HG03469 (cell line): ENCODE measurements at regions not wholly inside any gene's neighbourhood (a gene's known extent, or its start where the extent isn't known, plus 50 kb on each side); places are given as distances from the start of the nearest gene placed in this dataset.

ENCODE experiments used
- ATAC-seq: cut with Tn5 transposase; IDR thresholded peaks from one replicate; pipeline ENCODE4 v1.9.1; 2021; ENCODE audit warnings: mild to moderate bottlenecking, moderate library complexity, moderate number of reproducible peaks; ENCODE audit not compliant: unreplicated experiment

DNA sequence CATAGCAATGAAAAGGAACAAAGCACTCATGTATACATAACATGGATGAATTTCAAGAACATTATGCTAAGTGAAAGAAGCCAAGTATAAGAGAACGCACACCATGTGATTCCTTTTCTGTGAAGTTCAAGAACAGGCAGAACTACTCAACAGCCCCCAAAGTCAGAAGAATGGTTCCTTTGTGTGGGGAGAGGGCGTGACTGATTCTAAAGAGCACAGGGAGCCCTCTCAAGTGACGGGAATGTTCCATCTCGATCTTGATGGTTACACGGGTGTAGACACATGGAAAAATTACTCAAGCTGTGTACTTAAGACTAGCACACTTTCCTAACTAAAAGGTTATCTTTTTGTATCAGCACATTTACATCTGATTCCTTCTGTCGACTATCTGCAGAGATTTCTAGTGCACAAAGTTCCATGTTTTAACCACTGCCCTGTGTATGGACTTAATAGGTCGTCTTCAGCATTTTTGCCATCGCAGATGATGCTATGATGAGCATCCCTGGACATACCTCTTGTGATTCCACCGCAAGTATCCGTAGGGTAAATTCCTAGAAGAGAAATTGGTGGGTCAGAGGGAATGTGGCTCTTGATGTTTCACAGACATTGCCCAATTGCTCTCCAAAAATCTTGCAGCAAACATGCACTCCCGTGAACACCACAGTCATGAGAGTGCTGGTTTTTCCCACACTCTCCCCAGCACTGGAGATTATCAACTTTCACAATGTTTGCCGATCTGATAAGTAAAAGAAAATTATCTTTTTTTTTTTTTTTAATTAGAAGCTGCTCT is 279.3 kb downstream of the BMP7 start:
- no peak for ATAC-seq

DNA sequence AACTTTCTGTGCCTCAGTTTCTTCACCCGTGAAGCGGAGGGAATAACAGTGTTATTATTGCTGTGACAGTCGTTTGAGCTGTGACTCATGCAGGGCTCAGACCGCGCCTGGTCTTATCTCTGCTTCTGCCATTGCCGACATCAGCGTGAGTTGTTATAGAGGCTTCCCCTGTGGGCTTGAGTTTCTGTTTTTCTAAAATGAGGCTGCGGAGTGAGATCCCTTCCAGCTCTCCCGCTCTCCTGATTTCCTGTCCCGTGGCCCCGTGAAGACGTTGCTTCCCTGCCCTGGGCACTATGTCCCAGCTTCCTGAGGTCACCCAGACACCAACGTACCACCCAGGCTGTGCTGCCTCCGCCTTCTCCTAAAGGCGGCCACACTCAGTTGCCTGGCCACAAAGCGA is 278.5 kb downstream of the BMP7 start:
- no peak for ATAC-seq

DNA sequence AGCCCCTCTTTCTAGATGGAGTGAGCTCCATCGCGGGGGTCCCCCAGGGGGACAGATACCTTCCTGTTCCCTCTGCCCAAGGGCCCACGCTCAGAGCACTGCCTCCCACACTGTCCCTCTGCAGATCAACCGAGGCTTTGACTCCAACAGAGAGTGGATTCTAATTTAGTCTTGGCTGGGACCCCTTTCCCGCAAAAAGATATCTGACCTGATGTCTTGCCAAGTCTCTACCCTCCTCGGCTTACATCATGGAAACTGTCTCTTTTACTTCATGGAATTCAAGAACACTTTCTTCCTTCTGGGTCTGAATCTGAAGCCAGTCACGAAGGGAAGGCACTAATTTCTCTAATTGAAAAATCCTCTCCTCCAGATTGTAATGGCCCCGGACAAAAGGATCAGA is 278.0 kb downstream of the BMP7 start:
- no peak for ATAC-seq

DNA sequence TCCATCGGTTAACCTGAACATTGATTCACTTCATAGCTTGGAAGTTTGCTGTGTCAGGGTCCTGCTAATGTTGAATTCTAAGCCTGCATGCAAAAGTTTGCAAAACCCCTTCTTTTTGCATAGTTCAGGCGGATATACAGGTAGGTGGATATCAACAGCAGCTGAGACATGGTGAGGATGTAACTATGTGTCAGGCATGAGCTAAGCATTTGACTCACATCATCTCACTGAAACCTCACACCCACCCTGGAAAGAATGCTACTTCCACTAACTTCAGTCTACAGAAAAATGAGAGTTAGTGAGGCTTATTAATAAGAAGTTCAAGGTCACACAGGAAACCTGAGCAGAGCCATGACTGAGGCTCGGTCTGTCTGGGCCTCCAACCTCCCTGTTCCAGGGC is 276.9 kb downstream of the BMP7 start:
- no peak for ATAC-seq

DNA sequence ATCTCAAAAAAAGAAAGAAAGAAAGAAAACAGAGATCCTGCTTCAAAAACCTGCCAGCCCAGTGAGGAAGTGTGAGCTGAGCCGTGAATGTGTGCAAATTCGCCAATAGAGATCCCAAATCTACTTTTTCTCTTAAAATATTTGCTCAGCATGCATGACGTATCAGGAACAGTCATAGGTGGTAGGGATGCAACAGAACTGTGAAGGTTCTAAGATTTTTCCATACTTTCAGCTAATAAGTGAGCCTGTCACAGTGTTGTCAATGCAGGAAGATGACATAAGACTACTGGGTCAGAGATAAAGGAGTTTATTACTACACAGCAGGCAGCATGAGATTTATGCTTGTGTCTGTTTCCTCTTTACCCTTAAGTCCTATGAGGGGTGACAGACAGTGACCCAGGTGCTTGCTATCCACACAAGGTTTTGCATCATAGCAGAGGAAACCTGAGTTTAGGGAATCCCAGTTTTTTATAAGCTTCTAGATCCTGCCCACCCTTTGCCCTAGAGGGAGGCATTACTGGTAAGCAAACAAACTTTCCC is 273.4 kb downstream of the BMP7 start:
- no peak for ATAC-seq

DNA sequence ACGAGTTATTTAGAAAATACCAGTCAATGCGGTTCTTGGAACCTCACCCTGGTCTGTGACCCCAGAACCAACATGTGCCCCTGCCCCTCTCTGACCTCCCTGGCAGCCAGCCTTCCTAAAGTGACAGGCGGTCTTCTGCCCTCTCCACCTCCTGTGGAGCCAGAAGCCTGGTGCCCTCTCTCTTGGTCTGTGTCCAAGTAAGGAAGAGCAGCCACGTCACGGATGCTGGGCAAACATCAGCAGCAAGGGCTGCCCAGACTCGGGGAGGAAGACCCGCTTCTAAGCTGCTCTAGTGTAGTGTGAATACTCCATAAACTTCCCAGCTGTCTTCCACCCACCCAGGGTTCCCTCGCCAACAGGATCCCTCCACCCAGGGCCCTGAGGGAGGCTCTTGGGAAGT is 272.4 kb downstream of the BMP7 start:
- no peak for ATAC-seq

DNA sequence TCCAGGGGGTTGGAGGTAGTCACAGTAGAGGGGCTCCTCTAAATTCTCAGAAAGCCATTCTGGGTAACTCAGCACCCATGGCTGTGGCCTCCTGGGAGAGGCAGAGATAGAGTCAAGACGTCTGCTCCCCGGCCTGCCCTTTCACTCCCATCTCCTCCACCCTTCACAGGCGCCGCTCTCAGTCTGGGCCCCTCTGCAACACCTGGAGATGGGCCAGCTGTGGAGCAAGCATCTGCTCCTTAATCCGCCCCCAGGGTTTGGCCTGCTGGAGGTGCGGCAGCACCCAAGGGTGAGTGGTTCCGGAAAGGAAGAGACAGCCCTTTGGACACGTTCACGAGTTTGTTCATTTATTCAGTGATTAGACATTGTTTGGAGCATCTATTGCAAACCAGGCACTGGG is 271.3 kb downstream of the BMP7 start:
- ATAC-seq: no peak

DNA sequence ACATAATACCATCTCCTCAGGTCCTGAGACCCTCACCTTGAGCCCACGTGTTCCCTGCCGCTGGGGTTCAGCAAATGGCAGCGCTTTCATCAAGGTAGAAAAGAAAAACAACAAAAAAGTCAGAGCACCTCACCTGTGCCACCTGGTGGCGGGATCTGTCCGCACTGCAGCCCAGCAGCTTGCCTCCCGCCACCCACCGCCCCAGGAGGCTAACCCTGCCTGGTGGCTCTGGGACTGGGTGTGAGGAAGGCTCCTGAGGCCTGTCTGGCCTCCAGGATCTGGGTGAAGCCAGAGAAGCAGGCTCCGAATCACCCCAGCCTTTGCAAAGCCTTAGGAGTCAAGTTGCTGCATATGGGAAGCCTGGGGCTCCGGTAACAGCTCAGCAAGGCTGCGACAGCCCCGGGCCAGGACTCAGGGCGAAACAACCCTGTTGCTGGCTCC is 270.8 kb downstream of the BMP7 start:
- ATAC-seq: no peak

DNA sequence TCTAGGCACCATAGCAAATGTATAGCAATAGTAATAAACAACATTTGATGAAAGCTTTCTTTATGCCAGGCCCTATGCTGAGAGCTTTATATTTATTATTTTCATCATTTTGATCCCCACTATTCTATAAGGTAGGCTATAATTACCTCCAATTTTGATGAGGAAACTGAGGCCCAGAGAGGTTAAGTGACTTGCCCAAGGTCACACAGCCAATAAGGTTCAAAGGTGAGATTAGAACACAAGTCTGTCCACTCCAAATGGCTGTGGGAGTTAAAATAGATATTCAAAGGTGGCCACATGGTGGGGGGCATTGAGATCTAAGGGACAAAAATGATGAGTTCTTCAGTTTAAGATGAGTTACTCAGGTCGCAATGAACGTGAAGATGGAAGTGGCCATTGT is 269.9 kb downstream of the BMP7 start:
- no peak for ATAC-seq

DNA sequence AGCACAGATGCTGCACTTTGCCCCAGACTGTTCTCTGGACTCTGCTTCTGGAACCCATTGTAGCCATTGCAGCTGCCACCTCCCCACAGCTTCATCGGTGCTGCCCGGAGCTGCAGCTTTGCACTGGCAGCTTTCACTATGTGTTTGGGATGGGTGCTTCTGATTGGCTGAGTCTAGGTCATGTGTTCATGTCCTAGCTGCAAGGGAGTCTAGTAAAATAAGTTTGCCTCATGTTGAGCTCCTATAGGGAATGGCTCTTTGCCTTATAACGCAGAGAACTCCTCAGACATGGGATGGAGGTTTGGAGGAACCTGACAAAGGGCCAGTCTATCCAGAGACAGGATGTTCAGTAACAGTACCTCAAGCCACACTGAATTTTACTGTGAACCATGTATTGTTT is 268.0 kb downstream of the BMP7 start:
- no peak for ATAC-seq

DNA sequence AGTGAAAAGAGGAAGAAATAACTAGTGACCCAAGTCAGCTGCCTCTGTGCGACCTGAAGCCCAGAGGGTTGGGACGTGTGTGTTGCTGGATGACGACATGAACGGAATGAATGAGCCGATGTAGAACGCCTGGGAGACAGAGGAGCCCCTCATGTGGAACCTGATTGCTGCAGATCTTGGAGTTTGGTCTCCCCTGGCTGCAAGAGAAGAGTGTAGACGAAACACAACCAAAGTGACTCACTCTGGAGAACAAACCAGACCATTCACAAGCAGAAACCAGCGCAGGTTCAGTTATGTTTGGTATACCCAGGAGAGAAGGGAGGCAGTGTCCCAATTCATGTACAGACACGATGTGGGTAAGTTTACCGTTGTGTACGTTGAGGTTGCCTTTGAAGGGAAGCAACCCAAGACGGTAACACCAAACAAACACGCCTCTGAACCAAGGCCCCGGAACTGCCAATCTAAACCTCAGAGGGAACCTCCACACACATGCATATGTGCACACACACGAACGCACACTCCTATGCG is 265.9 kb downstream of the BMP7 start:
- ATAC-seq: no peak

DNA sequence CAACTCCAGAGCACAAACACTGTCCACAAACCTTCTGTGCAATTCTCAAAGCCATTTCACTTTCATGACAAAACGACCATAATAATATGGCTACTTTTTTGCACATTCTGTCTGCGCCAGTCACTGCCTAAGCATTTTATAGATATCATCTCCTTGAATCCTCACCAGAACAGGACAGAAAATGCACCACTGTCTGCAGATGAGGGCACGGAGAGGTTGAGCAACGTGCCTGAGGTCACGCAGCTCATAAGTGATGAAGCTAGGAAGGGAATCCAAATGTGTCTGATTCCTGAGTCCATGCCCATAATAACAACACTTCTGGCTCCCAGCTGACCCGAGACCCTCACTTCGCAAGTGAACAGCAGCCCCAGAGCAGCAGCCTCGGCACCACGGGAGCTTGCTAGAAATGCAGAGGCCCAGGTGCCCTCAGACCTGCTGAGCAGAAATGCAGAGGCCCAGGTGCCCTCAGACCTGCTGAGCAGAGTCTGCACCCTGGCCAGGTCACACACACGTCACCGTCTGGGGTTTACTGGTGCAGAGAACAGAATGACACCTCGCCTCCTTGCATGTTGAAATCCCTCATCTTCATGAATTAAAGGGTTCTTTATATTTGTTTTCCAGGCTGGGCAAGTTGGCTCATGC is 265.2 kb downstream of the BMP7 start:
- no peak for ATAC-seq

DNA sequence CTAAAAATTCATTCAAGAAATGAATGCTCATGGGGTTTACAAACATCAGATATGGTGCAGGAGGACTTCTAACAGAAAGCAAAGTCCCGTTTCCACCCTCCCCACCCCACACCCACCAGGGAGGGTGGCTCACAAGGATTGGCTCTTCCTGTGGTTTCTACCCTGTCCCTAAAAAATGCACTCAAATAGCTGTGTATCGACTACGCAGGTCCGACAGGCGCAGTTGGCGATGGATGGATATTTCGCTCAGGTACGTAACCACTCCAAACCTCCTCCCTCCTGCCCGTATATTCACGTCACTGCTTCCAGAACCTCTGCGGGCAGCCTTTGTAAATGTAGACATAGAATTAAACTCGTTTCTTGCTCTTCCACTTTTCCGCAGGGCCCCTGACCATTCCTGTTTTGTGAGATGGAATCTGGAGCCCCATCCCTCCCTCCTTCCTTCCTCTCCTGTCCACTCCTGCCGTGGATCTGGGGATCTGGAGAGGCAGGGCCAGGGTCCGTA is 264.3 kb downstream of the BMP7 start:
- ATAC-seq: no peak

DNA sequence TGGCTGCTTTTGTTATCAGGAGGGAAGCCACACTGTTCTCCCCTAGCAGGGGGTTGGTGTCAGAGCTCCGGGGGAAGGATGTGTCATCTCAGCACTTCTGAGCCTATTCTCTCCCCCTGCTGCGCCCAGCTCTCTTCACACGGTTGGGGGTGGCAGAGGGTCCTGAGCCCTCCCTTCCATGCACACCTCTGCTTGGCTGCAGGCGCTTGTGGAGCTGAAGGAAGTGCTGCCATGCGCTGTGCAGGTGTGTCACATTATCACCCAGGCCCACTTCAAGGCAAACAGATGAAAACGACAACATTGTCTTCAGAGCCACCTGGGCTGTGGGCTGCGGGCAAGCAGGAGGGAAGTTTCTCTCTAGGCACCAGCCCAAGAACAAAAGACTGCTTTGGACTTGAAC is 263.4 kb downstream of the BMP7 start:
- ATAC-seq: no peak

DNA sequence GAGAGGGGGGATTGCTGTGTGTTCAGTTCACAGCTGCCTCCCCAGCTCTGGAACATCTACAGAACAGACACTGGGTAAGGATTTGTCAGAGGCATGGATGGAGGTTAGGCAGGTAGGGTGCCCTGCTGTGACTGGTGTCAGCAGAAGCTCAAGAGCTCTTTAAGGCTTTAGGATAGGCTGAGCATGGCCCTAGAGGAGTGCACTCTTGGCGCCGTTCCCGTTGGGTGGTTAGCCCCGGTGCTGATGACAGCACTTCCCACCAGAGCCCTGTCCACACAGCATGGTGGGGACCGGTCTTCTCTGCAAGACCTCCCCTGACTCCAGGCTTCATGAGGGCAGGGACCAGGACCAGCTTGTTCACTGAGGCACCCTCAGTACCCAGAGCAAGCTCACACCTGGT is 262.0 kb downstream of the BMP7 start:
- no peak for ATAC-seq

DNA sequence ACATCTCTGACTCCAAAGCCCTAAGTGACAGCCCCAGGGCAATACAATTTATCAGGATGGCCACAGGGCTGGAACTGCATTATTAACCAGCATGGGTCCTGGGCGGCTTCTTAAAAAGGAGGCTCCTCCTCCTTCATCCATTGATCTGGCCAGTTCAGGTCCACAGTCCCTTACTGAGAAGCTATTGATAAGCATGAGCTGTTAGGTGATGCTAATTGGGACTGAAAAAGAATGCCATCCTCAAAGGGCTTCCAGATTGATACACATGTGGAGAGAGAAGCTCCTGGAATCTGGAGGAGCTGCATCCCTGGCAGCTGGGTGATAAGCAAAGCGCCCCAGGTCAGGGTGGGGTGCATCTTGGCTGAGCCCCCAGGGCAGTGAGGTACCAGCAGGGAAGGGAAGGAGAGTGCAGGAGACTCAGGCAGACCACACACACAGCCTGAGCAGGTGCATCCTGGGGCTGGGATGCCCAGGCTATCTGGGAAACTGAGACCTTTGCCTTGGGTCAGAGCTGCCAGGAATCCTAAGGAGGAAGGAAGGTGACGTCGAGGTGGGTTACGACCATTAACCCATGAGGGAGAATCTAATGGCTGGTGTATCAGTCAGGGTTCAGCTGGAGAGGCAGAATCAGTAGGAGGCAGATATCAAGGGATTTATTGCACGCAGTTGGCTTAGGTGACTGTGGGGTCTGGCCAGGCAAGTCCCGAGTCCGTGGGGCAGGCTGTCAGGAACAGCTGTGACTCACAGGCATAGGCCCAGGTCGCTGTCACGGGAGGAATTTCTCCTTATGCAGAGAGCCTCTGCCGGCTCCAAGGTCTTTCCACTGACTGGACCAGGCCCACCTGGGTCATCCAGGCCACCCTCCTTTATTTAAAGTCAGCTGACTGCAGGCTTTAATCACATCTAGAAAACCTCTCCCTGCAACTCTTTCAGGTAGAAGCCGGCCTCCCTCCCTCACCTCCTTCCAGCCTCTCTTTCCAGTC is 261.2 kb downstream of the BMP7 start:
- ATAC-seq: no peak

DNA sequence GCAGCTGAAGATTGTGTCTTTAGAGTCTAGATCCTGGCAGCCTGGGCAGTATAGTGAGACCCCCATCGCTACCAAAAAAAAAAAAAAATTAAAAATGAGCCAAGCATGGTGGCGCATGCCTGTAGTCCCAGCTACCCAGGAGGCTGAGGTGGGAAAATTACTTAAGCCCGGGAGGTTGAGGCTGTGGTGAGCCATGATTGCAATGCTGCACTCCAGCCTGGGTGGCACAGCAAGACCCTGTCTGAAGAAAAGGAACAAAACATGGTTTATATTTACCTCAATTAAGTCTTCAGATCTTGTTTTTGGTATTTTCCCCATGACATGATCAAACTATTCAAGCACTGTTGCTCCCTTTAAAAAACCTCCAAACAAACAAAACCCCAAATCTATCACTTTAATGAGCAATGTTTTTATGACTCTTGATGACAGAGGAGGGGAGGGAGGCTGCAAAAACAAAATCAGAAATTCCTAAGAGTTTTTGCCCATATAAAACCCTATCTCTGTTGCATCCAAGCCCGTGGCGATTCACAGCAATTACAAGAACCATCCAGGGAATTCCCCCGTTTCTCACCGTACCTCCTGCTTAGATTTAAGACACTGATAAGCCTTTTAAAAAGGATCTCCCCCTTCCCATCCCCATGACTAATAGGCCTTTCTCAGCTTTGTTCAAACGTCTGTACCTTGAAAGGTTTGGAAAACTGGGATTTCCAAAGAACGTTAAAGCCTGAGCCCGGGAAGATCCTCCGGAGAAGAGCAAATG is 259.9 kb downstream of the BMP7 start:
- ATAC-seq: no peak

DNA sequence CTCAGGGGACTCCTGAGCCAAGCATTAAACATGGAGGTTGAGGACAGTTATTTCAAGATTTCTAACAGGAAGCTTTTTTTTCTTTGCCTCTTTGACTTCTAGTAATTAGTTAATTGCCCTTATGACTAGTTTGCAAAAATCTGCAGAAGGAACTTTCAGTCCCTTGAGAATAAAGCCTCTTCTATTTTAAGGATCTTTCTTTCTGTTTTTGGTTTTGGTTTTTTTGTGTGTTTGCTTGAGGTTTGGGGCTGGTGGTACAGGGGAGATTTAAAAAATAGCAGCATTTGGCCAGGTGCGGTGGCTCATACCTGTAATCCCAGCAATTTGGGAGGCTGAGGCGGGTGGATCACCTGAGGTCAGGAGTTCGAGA is 259.3 kb downstream of the BMP7 start:
- ATAC-seq: no peak

DNA sequence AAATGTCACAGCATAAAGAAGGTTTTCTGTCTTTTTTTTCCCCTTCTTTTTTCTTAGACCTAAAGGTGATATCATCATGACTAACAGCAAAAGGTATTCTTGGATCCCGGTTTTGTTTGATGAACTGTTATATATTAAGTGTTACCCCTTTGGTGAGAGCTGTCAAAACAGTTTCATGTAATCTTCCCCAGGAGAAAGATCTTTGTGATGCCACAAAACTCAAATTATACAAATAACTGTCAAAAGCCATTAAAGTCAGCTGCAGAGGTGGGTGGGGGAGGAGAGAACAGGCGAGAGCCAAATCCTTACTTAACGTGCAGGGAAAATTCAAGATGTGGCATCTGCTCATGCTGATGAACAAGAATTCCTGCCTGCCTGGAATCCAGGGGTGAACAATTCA is 258.2 kb downstream of the BMP7 start:
- no peak for ATAC-seq

DNA sequence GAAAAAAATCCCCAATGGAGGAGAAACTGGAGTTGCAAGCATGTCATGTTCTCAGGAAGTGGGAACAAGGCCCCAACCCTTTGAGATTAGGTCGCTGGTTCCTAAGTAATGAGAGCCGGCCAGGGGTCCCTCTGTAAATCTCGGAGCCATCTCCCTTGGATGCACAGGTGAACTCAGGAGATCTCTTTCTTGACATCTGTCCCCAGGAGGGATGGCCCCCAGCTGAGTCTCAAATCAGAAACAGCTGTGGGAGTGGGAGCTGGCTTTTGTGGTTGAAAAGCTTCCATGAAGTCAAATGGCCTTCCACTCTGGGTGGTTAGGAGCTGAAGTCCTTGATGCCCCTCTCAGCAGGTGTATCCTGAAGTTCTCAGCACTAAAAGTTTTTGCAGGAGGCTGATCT is 257.1 kb downstream of the BMP7 start:
- no peak for ATAC-seq
